ENCODE measurements at regions not wholly inside any gene's neighbourhood (a gene's known extent, or its start where the extent isn't known, plus 50 kb on each side); places are given as distances from the start of the nearest gene placed in this dataset.

- ChIA-PET SMC1A (ENCODE audit: uncharacterized antibody, unreplicated experiment) (no interaction called here), RAD21 (ENCODE audit: unreplicated experiment) (no interaction called here), POLR2A (no interaction called here), CTCF (no interaction called here)
- no peaks in the 10 kb centered on the region for H3K36me3 ChIP-seq (ENCODE audit: control insufficient read depth in 2 of 2, insufficient read depth in 2 of 2, low read length in 1 of 2)
- TF ChIP-seq, protein P1, sequence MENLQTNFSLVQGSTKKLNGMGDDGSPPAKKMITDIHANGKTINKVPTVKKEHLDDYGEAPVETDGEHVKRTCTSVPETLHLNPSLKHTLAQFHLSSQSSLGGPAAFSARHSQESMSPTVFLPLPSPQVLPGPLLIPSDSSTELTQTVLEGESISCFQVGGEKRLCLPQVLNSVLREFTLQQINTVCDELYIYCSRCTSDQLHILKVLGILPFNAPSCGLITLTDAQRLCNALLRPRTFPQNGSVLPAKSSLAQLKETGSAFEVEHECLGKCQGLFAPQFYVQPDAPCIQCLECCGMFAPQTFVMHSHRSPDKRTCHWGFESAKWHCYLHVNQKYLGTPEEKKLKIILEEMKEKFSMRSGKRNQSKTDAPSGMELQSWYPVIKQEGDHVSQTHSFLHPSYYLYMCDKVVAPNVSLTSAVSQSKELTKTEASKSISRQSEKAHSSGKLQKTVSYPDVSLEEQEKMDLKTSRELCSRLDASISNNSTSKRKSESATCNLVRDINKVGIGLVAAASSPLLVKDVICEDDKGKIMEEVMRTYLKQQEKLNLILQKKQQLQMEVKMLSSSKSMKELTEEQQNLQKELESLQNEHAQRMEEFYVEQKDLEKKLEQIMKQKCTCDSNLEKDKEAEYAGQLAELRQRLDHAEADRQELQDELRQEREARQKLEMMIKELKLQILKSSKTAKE (IDR thresholded peaks at IDR 0.05; ENCODE audit: low read depth, poor library complexity, severe bottlenecking), result no peak
- no peak for TF ChIP-seq MTA3 (IDR thresholded peaks at IDR 0.05; ENCODE audit: borderline replicate concordance, low read length)
- TF ChIP-seq ZBTB11 (CRISPR knock-in tag; IDR thresholded peaks at IDR 0.05), result no peak
- no peak for TF ChIP-seq MYB (IDR thresholded peaks at IDR 0.05; ENCODE audit: borderline replicate concordance, low read depth, low read length)
- no peak for DNase-seq (ENCODE audit: low read depth, low spot score)
- no peak for FAIRE-seq
- H4K20me1 ChIP-seq (ENCODE audit: control insufficient read depth, insufficient read depth), result no peaks in the 10 kb centered on the region
- ATAC-seq, result no peak
- no peak overlapping the region for H2AFZ ChIP-seq (ENCODE audit: control insufficient read depth, low read depth, low read length)
- H3K9me3 ChIP-seq (replicated peaks; ENCODE audit: control insufficient read depth, insufficient read depth, low read length), result no peaks in the 10 kb centered on the region
- no peaks in the 10 kb centered on the region for H3K79me2 ChIP-seq (ENCODE audit: control insufficient read depth, insufficient read depth, low read length)
- no TSS peak for BruUV-seq (replicated peaks)
- intact Hi-C loops (cut with micrococcal nuclease; ENCODE audit: unreplicated experiment) (no loop called here), in situ Hi-C loops (cut with MboI) (no loop called here)
- H3K27ac ChIP-seq (ENCODE audit: control insufficient read depth, insufficient read depth), result no peak overlapping the region
- H3K4me2 ChIP-seq (ENCODE audit: control insufficient read depth, insufficient read depth), result no peak overlapping the region
- no peak overlapping the region for H3K4me3 ChIP-seq
- no peaks in the 10 kb centered on the region for H3K27me3 ChIP-seq (replicated peaks in 1 of 2; ENCODE audit: control insufficient read depth in 2 of 2, insufficient read depth in 2 of 2, low read length in 1 of 2)
- H3K4me1 ChIP-seq (ENCODE audit: control insufficient read depth, insufficient read depth, low read length), result no peaks in the 10 kb centered on the region
- H3K9ac ChIP-seq (ENCODE audit: control insufficient read depth, insufficient read depth, low read length), result no peak overlapping the region
These were observed 171.9 kb upstream of the BRINP3 start for GRCh38 chr1:190649553-190649952.

Data from GM12878 (cell line).